Liver (tissue), 8 donors: ENCODE measurements at regions not wholly inside any gene's neighbourhood (a gene's known extent, or its start where the extent isn't known, plus 50 kb on each side); places are given as distances from the start of the nearest gene placed in this dataset.

ENCODE experiments used
- DNase-seq: peaks from one replicate; pipeline ENCODE4 v3.0.0-alpha.2; 2017; ENCODE audit warnings: low spot score
- H3K27ac ChIP-seq, 2 donors: one replicate each; pipeline ENCODE4 v1.7.0; 2013; ENCODE audit warnings: inconsistent platforms in 2 of 2, low read length in 2 of 2, control low read depth in 1 of 2, low read depth in 1 of 2, mild to moderate bottlenecking in 1 of 2
- H3K27me3 ChIP-seq, 4 donors: one replicate each; pipeline versions ENCODE4 v1.6.1 to v1.7.0; 2013; ENCODE audit warnings: low read length in 3 of 4, inconsistent platforms in 1 of 4, mild to moderate bottlenecking in 1 of 4, moderate library complexity in 1 of 4; ENCODE audit not compliant: control insufficient read depth in 4 of 4, insufficient read depth in 4 of 4
- H3K36me3 ChIP-seq, 4 donors: one replicate each; pipeline versions ENCODE4 v1.6.1 to v1.7.0; 2013; ENCODE audit warnings: low read length in 3 of 4, mild to moderate bottlenecking in 3 of 4, low read depth in 1 of 4, moderate library complexity in 1 of 4; ENCODE audit not compliant: control insufficient read depth in 4 of 4, insufficient read depth in 3 of 4
- H3K4me1 ChIP-seq, 4 donors: one replicate each; pipeline versions ENCODE4 v1.6.1 to v1.7.0; 2013; ENCODE audit warnings: low read length in 3 of 4, mild to moderate bottlenecking in 3 of 4, moderate library complexity in 1 of 4; ENCODE audit not compliant: control insufficient read depth in 4 of 4, insufficient read depth in 4 of 4
- H3K4me3 ChIP-seq, 3 donors: one replicate each; pipeline versions ENCODE4 v1.6.1 to v1.7.0; 2013; ENCODE audit warnings: low read length in 3 of 3, control low read depth in 1 of 3, low read depth in 1 of 3, mild to moderate bottlenecking in 1 of 3
- H3K9ac ChIP-seq, 2 donors: one replicate each; pipeline ENCODE4 v1.7.0; 2013; ENCODE audit warnings: low read length in 2 of 2, mild to moderate bottlenecking in 2 of 2, moderate library complexity in 2 of 2, control low read depth in 1 of 2, low read depth in 1 of 2
- H3K9me3 ChIP-seq, 4 donors: one replicate each; pipeline versions ENCODE4 v1.6.1 to v1.7.0; 2013; ENCODE audit warnings: low read length in 3 of 4; ENCODE audit not compliant: control insufficient read depth in 4 of 4
- CTCF ChIP-seq: fragments of 150-350 bp; IDR thresholded peaks from 2 replicates; pipeline ENCODE4 v1.5.1; 2017; ENCODE audit warnings: improper control_type of control experiment, low read depth, low read length; ENCODE audit not compliant: missing input control
- EGR1 ChIP-seq, 2 donors: IDR thresholded peaks; 2 replicates each; pipeline ENCODE4 v1.6.1; 2016 to 2018; ENCODE audit warnings: antibody characterized with exemption in 2 of 2, low read depth in 2 of 2
- FOXA1 ChIP-seq: IDR thresholded peaks from 2 replicates; pipeline ENCODE4 v1.6.1; 2016; ENCODE audit warnings: antibody characterized with exemption
- FOXA2 ChIP-seq: IDR thresholded peaks from 2 replicates; pipeline ENCODE4 v1.6.1; 2016; ENCODE audit warnings: antibody characterized with exemption
- GABPA ChIP-seq, 2 donors: IDR thresholded peaks in 1 of 2; conservative IDR thresholded peaks in 1 of 2; 2 replicates each; pipeline ENCODE4 v1.6.1; 2016; ENCODE audit warnings: antibody characterized with exemption in 2 of 2, mild to moderate bottlenecking in 1 of 2, moderate library complexity in 1 of 2
- HNF4A ChIP-seq, 2 donors: conservative IDR thresholded peaks; 2 replicates each; pipeline ENCODE4 v1.6.1; 2016; ENCODE audit warnings: antibody characterized with exemption in 2 of 2, mild to moderate bottlenecking in 2 of 2
- HNF4G ChIP-seq: IDR thresholded peaks from 2 replicates; pipeline ENCODE4 v1.6.1; 2016; ENCODE audit warnings: antibody characterized with exemption
- JUND ChIP-seq, 2 donors: IDR thresholded peaks; 2 replicates each; pipeline ENCODE4 v1.6.1; 2016; ENCODE audit warnings: antibody characterized with exemption in 2 of 2
- NR2F2 ChIP-seq: IDR thresholded peaks from 2 replicates; pipeline ENCODE4 v1.6.1; 2016; ENCODE audit warnings: antibody characterized with exemption
- RAD21 ChIP-seq, 2 donors: IDR thresholded peaks; 2 replicates each; pipeline ENCODE4 v1.6.1; 2016; ENCODE audit warnings: antibody characterized with exemption in 2 of 2, mild to moderate bottlenecking in 2 of 2
- RXRA ChIP-seq, 2 donors: IDR thresholded peaks; 2 replicates each; pipeline ENCODE4 v1.6.1; 2017 to 2018; ENCODE audit warnings: antibody characterized with exemption in 2 of 2, mild to moderate bottlenecking in 1 of 2
- SP1 ChIP-seq: IDR thresholded peaks from 2 replicates; pipeline ENCODE4 v1.6.1; 2018; ENCODE audit warnings: antibody characterized with exemption, mild to moderate bottlenecking
- TAF1 ChIP-seq: conservative IDR thresholded peaks from 2 replicates; pipeline ENCODE4 v1.6.1; 2016; ENCODE audit warnings: antibody characterized with exemption, mild to moderate bottlenecking
- YY1 ChIP-seq: IDR thresholded peaks from 2 replicates; pipeline ENCODE4 v1.6.1; 2016; ENCODE audit warnings: antibody characterized with exemption, mild to moderate bottlenecking
- WGBS: extraction: QIAGEN DNeasy Blood & Tissue Kit; methylation state at CpG from one replicate; pipeline ENCODE4 v1.1.7; 2013; 5-methylcytosine and 5-hydroxymethylcytosine counted together
- TF ChIP-seq, protein P1 (sequence below): IDR thresholded peaks from 2 replicates; pipeline ENCODE4 v1.6.1; 2016; ENCODE audit warnings: antibody characterized with exemption
- TF ChIP-seq, protein P2 (sequence below): IDR thresholded peaks from 2 replicates; pipeline ENCODE4 v1.6.1; 2016; ENCODE audit warnings: antibody characterized with exemption
- TF ChIP-seq, protein P3 (sequence below): IDR thresholded peaks from 2 replicates; pipeline ENCODE4 v1.6.1; 2016; ENCODE audit warnings: antibody characterized with exemption
- TF ChIP-seq, protein P4 (sequence below): IDR thresholded peaks from 2 replicates; pipeline ENCODE4 v1.6.1; 2016; ENCODE audit warnings: antibody characterized with exemption, mild to moderate bottlenecking
- donor health status: healthy.
- donor health status: healthy.
- donor health status: healthy.
- donor health status: healthy.
- donor health status: healthy.

GRCh38 chr16:8476824-8477223 lies 113.5 kb downstream of the TMEM114 start (continued):
- TF ChIP-seq JUND (IDR thresholded peaks at IDR 0.05), result no peak
- TF ChIP-seq, protein P1, sequence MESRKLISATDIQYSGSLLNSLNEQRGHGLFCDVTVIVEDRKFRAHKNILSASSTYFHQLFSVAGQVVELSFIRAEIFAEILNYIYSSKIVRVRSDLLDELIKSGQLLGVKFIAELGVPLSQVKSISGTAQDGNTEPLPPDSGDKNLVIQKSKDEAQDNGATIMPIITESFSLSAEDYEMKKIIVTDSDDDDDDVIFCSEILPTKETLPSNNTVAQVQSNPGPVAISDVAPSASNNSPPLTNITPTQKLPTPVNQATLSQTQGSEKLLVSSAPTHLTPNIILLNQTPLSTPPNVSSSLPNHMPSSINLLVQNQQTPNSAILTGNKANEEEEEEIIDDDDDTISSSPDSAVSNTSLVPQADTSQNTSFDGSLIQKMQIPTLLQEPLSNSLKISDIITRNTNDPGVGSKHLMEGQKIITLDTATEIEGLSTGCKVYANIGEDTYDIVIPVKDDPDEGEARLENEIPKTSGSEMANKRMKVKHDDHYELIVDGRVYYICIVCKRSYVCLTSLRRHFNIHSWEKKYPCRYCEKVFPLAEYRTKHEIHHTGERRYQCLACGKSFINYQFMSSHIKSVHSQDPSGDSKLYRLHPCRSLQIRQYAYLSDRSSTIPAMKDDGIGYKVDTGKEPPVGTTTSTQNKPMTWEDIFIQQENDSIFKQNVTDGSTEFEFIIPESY, result no peak
- no peak for TF ChIP-seq FOXA2

DNA sequence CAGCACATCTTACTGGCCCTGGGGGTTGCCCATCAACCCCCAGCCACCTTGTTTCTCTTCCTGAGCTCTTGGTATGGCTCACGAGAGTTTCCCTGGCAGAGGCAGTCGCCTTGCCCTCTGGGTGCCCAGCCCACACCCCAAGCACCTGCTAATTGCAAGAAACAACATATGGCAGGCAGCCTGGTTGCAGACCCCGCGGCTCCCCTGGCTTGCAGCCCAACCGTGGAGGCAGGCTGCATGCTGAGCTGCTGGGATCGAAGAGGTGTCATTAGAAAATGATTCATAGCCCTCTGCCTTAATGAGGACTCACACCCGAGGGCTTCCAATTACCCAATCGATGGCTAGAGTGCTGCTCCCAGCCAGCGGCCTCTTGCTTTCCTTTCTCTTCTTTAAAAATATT lies 115.7 kb downstream of the TMEM114 start:
- no peak for DNase-seq
- Histone ChIP-seq H3K27ac (no peak overlapping the region), H3K4me3 (no peak overlapping the region), H3K9ac (no peak overlapping the region), H3K27me3 (no peaks in the 10 kb centered on the region), H3K9me3 (no peaks in the 10 kb centered on the region), H3K4me1 (no peaks in the 10 kb centered on the region), H3K36me3 (no peaks in the 10 kb centered on the region)
- 52% methylated on average over 9 of the region's 9 CpGs for WGBS
- TF ChIP-seq, protein P2, sequence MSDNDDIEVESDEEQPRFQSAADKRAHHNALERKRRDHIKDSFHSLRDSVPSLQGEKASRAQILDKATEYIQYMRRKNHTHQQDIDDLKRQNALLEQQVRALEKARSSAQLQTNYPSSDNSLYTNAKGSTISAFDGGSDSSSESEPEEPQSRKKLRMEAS, result no peak
- TF ChIP-seq JUND (IDR thresholded peaks at IDR 0.05) (no peak), SP1 (no peak), CTCF (no peak), HNF4G (no peak), GABPA (IDR thresholded peaks at IDR 0.05 in 1 of 2, conservative IDR thresholded peaks at IDR 0.05 in 1 of 2) (no peak), FOXA2 (no peak), FOXA1 (no peak), TAF1 (no peak), EGR1 (IDR thresholded peaks at IDR 0.05; ENCODE audit: low read depth in 2 of 2) (no peak), RAD21 (IDR thresholded peaks at IDR 0.05) (no peak), RXRA (IDR thresholded peaks at IDR 0.05) (no peak), YY1 (no peak), HNF4A (conservative IDR thresholded peaks at IDR 0.05) (no peak), NR2F2 (no peak)
- TF ChIP-seq, protein P3, sequence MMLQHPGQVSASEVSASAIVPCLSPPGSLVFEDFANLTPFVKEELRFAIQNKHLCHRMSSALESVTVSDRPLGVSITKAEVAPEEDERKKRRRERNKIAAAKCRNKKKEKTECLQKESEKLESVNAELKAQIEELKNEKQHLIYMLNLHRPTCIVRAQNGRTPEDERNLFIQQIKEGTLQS, result no peak
- TF ChIP-seq, protein P4, sequence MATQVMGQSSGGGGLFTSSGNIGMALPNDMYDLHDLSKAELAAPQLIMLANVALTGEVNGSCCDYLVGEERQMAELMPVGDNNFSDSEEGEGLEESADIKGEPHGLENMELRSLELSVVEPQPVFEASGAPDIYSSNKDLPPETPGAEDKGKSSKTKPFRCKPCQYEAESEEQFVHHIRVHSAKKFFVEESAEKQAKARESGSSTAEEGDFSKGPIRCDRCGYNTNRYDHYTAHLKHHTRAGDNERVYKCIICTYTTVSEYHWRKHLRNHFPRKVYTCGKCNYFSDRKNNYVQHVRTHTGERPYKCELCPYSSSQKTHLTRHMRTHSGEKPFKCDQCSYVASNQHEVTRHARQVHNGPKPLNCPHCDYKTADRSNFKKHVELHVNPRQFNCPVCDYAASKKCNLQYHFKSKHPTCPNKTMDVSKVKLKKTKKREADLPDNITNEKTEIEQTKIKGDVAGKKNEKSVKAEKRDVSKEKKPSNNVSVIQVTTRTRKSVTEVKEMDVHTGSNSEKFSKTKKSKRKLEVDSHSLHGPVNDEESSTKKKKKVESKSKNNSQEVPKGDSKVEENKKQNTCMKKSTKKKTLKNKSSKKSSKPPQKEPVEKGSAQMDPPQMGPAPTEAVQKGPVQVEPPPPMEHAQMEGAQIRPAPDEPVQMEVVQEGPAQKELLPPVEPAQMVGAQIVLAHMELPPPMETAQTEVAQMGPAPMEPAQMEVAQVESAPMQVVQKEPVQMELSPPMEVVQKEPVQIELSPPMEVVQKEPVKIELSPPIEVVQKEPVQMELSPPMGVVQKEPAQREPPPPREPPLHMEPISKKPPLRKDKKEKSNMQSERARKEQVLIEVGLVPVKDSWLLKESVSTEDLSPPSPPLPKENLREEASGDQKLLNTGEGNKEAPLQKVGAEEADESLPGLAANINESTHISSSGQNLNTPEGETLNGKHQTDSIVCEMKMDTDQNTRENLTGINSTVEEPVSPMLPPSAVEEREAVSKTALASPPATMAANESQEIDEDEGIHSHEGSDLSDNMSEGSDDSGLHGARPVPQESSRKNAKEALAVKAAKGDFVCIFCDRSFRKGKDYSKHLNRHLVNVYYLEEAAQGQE, result no peak
- TF ChIP-seq, protein P1, result no peak
